Omental fat pad (tissue), 3 donors: ENCODE measurements at regions not wholly inside any gene's neighbourhood (a gene's known extent, or its start where the extent isn't known, plus 50 kb on each side); places are given as distances from the start of the nearest gene placed in this dataset.
"Not testable (repeated sequence)": the region's sequence is repeated elsewhere in the genome, so short reads cannot be mapped to it uniquely, and the experiment has no call there.

Source experiments
- ATAC-seq: fragments of 150-250 bp; one replicate; pipeline ENCODE4 v1.9.1; 2016; ENCODE audit warnings: mild to moderate bottlenecking, moderate library complexity; ENCODE audit not compliant: low FRiP score
- DNase-seq: peaks from one replicate; pipeline ENCODE4 v3.0.0-alpha.2; 2019; ENCODE audit warnings: low spot score
- TF ChIP-seq, protein P1 (sequence below), 3 donors: fragments of 450-650 bp; IDR thresholded peaks; one replicate each; pipeline ENCODE4 v1.5.1; 2016 to 2017; ENCODE audit warnings: antibody characterized with exemption in 3 of 3, mild to moderate bottlenecking in 3 of 3, moderate library complexity in 2 of 3

DNA sequence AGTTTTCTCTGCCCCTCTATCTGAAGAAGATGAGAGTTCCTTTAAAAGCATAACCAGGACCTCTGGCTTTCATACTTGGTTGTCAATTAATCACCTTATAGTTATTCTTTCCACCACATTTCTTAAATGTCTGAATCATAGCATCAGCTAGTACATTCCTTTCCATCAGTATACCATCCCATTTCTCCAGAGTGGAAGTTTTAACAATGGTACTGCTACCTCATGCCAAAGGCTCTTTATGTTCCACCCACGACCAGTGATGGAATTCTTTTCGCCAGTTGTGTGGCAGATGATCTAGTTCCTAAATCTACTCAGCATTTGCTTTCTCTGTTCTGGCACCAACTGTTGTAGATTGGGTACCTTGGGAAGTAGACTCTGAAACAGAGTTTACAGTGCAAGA is 379.8 kb downstream of the ZNF674 start:
- DNase-seq (no peak), ATAC-seq (no peak)
- TF ChIP-seq, protein P1, sequence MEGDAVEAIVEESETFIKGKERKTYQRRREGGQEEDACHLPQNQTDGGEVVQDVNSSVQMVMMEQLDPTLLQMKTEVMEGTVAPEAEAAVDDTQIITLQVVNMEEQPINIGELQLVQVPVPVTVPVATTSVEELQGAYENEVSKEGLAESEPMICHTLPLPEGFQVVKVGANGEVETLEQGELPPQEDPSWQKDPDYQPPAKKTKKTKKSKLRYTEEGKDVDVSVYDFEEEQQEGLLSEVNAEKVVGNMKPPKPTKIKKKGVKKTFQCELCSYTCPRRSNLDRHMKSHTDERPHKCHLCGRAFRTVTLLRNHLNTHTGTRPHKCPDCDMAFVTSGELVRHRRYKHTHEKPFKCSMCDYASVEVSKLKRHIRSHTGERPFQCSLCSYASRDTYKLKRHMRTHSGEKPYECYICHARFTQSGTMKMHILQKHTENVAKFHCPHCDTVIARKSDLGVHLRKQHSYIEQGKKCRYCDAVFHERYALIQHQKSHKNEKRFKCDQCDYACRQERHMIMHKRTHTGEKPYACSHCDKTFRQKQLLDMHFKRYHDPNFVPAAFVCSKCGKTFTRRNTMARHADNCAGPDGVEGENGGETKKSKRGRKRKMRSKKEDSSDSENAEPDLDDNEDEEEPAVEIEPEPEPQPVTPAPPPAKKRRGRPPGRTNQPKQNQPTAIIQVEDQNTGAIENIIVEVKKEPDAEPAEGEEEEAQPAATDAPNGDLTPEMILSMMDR (IDR thresholded peaks at IDR 0.05) = no peak

DNA sequence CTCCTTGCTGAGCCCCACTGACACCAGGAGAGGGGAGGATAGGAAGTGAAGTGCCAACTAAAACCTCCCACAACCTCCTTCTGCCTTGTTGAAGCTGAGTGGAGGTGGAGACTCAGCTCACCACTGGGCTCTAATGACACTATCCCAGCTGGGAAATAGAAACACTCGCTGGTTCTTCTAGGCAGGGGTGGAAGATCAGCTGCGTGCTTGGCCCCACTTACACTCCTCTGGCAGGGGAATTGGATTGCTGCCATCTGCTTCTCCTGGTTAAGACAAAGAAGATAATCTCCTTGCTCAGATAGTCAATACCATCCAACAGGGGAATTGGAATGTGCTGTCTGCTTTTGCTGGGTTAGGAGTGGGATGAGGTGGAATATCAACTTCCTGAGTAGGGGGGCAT is 392.5 kb downstream of the ZNF674 start:
- ATAC-seq (peak; percentile 54), DNase-seq (no peak)
- TF ChIP-seq, protein P1 (IDR thresholded peaks at IDR 0.05) = no peak

DNA sequence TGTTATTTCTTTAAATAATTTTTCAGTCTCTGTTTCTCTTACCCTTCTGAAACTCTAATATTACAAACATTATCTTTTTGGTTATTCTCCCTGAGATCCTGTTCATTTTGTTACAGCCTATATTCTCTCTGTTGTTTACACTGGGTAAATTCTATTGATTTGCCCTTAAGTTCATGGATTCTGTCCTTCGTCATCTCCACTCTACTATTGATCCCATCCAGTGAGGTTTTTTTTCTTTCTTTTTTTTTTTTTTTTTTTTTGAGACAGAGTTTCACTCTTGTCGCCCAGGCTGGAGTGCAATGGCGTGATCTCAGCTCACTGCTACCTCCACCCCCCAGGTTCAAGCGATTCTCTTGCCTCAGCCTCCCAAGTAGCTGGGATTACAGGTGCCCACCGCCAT is 393.9 kb downstream of the ZNF674 start:
- ATAC-seq, DNase-seq: not testable (repeated sequence)

DNA sequence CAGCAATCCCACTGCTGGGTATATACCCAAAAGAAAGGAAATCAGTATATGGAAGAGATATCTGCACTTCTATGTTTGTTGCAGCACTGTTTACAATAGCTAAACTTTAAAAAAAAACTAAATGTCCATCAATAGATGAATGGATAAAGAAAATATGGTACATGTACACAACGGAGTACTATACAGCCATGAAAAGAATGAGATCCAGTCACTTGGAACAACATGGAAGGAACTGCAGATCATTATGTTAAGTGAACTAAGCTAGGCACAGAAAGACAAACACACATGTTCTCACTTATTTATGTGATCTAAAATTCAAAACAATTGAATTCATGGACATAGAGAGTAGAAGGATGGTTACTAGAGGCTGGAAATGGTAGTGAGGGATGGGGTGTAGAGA is 400.7 kb downstream of the ZNF674 start:
- no peak for ATAC-seq

DNA sequence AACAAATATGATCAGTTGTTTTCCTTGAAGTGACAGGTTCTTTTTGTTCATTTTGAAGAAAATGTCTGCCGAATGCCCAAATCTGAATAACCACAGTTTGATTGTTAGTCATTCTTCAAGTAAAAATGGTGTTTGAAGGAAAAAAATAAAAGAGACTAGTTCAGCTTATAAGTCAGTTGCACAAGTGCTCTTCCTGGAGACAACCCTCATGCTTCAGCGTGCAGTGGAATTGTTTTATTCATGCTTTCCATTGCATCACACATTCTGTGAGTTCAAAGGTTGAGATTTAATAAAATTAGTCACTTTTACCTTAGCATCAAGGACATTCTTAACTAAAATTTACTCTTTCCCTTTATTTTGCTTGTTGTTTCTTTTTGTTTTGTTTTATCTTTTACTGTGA is 404.9 kb downstream of the ZNF674 start:
- no peak for DNase-seq
- no peak for ATAC-seq
- TF ChIP-seq, protein P1 (IDR thresholded peaks at IDR 0.05) = no peak

More for the DNA sequence above, 400.7 kb downstream of the ZNF674 start:
- TF ChIP-seq, protein P1 (IDR thresholded peaks at IDR 0.05) = no peak
- no peak for DNase-seq

DNA sequence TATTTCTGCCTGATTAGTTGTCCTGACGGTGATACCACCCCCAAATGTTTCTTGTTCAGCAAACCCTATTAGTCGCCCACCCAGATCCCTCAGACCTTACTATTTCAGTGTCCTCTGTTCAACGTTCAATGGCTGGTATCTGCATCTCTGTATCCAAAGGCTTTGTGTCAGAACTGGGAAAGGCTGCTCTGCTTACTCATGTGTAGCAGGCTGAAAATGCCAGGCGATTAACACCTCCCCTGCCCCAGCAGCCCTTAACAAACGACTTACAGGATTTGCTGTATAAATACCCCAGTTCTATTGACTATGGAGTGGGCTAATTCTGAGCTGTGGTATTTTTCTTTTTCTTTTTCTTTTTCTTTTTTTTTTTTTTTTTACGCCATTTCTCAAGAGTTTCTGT is 415.0 kb downstream of the ZNF674 start:
- ATAC-seq = no peak
- TF ChIP-seq, protein P1 (IDR thresholded peaks at IDR 0.05) = no peak
- DNase-seq = no peak

DNA sequence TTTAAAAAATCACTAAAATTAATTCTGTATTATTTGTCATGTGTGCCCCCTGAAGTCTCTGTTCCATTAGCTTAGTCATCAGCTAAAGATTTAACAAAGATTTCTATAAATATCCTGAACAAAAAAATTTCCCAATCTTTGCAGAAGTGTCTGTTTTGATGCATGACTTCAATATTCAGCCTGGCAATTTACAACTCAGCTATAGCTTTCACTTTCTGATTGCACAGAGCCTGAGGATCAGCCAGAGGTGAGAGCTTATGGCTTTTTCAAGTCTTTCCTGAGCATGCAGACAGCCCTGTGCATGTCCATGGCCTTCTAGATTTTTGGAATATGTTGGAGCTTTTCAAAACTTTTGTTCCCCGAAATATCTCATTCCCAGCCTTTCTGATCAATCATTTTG is 420.1 kb downstream of the ZNF674 start:
- TF ChIP-seq, protein P1 (IDR thresholded peaks at IDR 0.05) = no peak
- no peak for DNase-seq
- ATAC-seq = no peak

DNA sequence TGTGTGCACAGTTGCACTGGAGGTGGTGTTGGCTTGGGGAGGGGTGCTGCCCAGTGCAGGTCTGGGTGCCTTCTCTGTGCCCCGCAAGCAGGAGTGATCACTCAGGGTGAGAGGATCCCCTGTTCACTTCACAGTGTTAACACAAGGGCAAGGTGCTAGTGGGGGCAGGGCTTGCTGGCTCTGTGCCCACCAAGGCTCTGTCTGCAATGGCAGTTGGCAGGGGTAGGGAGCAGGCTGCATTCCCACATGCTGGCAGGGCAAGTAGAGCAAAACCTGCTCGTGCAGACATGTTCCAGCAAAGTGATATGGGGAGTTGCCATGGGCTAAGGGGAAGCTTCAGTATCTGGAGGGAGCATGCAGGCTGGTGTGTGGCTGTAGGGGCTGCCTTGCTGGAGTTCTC is 428.0 kb downstream of the ZNF674 start:
- DNase-seq (no peak), ATAC-seq (no peak)
- TF ChIP-seq, protein P1 (IDR thresholded peaks at IDR 0.05) = no peak

DNA sequence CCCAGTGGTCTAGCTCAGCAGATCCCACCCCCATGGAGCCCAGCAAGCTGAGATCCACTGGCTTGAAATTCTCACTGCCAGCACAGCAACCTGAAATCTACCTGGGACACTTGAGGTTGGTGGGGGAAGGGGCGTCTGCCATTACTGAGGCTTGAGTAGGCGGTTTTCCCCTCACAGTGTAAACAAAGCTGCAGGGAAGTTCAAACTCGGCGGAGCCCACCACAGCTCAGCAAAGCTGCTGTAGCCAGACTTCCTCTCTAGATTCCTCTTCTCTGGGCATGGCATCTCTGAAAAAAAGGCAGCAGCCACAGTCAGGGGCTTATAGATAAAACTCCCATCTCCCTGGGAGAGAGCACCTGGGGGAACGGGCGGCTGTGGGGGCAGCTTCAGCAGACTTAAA is 457.9 kb downstream of the ZNF674 start:
- not testable (repeated sequence) for DNase-seq, ATAC-seq

DNA sequence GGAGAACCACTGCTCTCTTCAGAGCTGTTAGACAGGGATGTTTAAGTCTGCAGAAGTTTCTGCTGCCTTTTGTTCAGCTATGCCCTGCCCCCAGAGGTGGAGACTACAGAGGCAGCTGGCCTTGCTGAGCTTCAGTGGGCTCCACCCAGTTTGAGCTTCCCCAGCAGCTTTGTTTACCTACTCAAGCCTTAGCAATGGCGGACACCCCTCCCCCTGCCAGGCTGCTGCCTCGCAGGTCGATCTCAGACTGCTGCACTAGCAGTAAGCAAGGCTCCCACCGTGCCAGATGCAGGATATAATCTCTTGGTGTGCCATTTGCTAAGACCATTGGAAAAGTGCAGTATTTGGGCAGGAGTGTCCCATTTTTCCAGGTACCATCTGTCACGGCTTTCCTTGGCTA is 465.1 kb downstream of the ZNF674 start:
- not testable (repeated sequence) for DNase-seq, ATAC-seq
